GM21423 (cell line): ENCODE measurements at regions not wholly inside any gene's neighbourhood (a gene's known extent, or its start where the extent isn't known, plus 50 kb on each side); places are given as distances from the start of the nearest gene placed in this dataset.

Experiments
- ATAC-seq: cut with Tn5 transposase; IDR thresholded peaks from one replicate; pipeline ENCODE4 v1.9.1; 2021; ENCODE audit warnings: mild to moderate bottlenecking, moderate library complexity; ENCODE audit not compliant: unreplicated experiment

DNA sequence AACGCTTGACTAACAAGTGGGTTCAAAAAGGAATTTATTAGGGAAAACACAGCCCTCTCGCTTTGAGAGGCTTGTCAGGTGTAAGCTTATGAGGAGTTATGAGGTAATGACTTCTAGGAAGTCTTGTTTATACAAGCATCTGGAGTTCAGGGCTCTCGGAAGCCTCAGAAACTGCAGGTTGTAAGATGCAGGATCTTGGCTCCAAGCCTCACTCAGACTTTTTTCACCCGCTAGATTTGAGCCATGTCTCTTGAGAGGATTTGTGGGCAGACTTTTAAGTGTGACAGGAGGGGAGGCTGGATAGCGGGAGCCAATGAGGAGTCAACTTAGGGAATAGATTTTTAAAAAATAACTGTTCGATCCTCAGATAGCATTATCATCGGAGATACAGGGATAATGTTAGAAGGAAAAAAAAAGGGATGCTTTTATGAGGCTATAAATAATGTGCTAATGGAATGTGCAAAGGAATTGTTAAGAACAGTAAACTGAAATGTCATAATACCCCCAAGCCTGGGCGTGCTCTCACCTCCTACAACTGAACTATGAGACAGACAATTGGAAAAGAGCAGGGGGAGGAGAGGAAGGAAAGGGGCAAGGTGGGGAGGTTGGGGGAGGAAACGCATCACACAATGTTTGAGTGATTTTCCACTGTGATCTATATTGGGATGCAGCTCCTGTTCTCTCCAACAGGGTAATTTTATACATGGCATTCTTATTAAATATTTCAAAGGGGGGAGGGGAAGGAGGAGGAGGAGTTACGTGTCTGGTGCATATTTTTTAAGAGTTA is 107.4 kb upstream of the ESRRG start:
- ATAC-seq, result no peak

DNA sequence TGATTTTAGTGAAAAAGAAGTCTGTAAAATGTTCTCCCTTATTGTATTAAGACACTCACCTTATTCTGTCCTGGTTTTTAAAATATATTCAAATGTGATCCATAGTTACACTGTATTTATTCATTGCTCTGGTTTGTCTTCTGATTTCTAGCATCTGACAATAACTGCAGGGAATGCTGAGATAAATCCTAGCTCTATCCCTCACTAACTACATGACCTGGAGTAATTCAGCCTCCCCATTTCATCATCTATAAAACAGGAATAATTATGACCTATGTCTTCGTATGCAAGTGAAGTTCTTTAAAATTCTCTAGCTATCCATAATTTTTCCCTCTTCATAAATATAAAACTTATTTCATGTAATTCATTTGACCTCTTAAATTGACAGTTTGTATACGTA is 104.0 kb upstream of the ESRRG start:
- ATAC-seq, result no peak

DNA sequence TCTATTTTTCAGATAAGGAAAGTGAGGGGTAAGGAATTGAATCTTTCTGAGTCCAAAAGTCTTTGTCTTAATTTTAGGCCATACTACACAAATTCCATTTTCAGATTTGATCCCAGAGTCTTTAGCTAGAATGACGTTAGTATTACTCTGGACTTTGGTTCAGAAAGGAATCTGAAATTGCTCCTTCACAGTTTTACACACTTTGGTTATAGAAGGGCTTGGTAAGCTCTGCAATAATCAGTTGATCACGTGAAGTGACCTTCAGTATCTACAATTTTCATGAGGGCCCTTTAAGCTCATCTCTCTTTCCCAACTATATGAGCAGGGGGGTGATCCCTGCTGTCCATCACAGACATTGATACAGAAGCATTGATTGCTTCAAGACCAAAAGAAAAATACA is 103.4 kb upstream of the ESRRG start:
- no peak for ATAC-seq

DNA sequence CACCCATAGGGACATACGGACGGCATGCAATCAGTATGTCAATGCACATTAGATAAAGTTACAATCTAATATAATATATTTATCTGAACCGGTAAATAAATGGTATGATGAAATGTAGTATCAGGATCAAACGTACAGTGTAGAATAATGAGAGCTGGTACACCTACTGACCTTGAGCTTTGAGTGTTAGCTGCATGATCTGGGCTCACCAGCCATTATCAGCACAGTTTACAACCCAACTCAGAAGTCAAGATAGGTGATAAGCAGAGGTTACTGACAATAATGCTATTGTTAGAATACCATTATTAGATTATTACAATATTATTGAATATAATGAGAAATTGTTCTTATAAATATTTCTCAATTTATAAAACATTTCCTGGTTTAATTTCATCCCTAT is 103.0 kb upstream of the ESRRG start:
- no peak for ATAC-seq

DNA sequence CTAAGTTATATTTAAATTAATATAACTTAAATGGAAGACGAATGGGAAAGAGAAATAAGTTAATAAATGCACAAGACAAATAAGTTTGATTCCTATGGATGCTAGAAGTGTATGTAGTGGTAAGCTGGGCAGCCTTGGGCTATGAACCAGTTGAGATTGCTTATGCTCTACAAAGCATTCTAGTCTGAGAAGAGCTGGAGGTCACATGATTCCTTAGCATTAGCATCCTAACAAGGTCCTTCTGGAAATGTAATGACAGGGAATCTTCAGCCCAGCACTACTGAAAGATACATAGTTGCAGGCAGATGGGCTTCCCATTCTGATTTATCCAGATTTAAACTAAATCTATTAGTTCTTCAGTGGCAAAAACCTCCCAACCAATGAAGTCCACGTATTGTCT is 102.3 kb upstream of the ESRRG start:
- no peak for ATAC-seq

DNA sequence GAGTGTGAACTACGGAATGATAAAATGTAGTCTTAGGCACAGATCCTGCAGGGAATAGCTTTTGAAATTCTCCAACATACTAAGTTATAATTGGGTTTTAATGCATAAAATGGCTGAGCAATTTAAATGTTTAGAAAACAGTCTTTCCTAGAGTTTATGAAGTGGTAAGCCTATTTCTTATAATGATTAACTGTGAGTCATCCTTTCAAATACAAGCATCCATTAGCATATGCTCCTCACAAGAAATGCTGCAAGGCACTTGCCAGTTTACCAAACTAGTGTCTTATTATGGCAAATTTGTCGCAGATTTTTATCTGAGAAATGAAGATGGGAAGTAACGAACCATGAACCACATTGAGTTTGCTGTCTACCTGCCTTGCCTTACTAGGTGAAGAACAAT is 101.3 kb upstream of the ESRRG start:
- ATAC-seq, result no peak

DNA sequence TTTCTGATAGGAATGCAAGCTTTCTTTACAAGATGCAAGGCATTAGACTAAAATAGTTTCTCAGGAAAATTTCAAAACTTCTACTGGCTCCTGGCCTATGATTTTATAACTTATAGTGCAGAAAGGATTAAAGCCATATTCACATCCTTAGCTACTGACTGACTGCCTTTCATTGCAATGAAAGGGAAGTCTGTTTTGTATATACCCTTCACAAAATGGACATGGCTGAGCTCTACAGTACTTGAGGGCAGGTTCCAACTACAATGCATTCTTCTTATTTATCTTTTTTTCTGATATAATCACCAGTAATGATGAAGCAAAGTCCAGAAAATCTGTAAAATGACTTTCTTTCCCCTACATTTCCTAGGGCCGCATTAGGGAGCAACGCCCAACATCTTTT is 100.5 kb upstream of the ESRRG start:
- ATAC-seq, result no peak

DNA sequence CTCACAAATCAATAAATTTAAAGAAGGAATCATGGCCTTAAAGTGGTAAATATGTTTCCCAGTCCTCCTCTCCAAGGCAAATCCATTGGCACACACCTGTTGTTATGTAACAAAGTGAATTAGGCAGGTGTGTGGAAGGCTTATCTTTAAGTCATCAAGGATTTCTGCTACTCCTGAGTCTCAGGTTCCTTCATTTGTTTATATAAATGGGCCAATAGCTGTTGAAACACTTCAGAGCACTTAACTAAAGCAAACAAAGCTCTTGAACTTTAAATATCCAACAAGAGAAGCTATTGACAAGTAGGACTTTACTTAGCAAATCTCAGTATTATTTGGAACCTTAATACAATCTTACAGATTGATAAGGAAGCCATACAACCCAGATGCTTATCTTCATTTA is 99.3 kb upstream of the ESRRG start:
- no peak for ATAC-seq

DNA sequence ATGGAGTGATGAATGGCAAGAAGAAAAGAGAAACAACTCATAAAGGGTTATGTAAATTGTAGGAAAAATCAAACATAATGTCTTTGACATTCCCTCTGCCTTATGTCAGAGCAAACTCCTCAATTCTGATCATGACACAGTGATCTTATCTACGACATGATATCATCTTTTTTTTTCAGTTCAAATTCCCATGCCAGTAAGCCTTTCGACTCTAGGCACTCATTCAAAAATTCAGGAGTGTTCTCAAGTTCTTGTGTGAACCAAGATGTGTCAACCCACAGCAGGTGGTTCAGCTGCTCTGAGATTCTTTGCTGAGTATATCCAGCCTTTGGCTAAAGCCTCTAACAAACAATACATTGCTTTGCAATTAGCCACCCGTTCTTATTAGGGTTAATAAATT is 97.1 kb upstream of the ESRRG start:
- no peak for ATAC-seq

DNA sequence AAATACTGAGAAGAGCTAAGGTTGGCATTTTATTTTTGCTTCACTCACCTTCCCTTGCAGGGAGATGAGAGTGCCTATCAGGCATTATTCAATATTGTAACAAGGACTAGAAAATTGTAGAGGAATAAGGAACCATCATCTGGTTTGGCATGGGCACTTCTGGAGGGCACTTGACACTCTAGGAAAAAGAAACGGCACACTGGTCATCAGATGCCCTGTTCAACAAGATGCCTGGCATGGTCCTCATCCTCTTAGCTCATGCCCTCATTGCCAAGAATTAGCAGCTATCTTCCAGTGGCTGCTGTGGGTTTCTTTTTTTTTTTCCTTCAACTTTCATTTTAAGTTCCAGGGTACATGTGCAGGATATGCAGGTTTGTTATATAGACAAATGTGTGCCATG is 95.1 kb upstream of the ESRRG start:
- no peak for ATAC-seq

DNA sequence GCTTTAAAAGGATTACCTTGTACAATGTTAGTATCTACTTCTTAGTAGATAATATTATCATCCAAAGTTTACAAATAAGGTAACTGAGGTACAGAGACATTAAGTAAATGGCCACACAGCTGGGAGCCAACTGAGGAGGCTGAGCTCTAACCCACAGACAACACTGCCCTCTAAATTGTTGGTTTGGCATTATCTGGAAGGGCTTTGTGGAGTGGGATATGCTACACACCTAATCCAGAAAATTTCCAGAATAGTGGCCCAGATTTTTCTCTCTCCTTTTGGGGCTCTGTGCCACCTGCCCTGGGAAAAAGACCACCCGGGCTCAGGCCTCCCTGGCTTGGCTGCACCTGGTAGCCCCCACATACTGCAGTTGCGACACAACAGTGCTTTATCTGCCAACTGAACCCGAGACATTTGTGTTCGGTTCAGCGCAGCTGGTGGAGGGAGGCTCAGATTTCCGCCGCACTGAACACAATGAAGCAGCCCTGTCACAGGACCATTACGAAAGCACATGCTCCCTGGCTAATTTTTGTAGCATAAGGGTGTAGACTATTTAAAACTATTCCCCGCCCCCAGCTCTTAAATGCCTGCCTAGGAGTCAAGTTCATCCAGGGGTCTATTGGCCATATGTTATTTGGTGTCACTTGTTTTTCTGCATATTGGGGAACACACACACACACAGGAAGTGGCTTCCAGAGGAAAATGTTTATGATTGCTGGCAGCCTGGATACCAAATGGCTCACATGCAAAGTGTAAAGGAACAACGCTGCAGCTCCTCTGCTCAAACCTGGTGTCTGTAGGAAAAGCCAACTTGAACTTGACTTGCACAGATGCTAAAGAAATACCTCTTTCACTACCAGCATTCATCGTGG is 92.3 kb upstream of the ESRRG start:
- ATAC-seq, result no peak

DNA sequence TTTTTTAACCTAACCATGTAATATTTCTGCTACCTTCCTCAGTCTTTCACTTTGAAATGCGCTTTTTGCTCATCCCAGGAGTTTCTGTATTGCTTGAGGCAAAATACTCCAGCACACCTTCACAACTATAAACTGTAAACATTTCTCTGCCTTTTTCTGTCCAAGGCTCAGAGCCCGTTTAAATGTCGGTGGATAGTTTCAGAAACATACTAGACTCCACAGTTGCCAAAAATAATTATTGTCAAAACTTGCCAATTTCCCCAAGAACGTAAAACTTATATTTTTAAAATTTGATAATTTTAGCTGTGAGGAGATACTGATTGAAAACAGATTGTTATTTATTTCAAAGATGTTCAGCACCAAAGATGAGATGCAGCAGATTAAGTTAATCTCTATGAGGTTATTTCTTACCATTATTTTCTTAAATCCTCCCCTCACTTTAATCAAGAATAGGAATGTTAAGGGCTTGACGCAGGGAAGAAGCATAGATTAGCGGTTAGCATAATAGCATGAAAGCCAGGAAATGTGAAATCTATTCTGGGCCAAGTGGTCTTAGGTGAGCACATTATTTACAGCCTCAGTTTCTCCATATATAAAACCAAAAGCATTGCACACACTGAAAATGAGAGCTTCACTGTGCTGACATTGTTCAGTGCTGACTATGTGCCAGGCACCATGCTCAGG is 91.5 kb upstream of the ESRRG start:
- ATAC-seq, result no peak

DNA sequence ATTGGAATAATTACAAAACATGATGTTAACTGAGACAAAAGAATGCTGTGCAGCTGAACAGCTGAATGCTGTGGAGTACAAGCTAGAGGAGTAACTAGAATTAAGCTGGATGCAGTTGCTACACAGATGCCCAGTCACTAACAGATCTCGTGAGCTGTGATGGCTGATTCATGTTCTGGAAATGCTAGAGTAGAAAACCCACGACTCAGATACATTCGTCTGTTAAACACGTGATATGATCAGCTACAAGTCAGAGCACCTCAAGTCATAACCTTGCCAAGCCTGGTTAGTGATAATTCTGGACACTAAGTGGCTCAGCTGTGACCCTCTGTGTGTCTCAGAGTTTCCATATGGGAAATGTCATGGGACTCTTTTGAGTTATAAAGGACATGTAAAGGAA is 89.7 kb upstream of the ESRRG start:
- no peak for ATAC-seq

DNA sequence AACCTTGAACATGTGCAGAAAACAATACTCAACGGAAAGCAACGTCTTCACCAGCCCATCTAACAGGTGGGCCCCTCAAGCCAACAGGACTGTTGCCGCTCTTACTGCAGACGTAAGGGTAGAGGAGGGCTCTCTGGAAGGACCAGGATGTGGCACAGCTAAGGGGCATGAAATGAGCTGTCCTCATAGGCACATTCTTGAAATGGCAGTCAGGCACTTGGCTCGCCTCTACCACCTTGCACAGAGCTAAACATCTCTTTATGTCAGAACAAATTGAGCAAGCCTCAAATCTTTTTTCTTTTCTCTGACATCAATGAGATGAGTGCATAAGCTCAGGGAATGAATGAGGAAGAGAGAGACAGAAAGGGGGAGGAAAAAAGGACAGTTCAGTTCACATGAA is 86.4 kb upstream of the ESRRG start:
- ATAC-seq, result no peak

DNA sequence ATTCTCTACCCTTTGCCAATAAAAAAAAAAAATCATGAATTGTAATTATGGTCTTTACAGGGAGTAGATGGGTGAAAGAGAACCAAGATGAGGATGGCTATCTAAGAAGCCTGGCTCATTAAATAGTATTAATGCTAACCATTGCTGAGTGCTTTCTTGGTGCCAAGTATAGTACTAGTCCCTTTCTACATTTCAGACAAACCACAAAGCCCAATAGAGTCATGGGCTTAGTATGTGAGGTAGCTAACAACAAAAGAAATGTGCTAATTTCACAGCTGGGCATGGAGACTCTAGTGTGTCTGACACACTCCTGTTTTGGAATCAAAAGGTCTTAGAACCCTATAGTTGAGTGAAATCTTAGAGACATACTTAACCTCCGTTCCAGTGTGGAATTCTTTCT is 84.5 kb upstream of the ESRRG start:
- no peak for ATAC-seq

DNA sequence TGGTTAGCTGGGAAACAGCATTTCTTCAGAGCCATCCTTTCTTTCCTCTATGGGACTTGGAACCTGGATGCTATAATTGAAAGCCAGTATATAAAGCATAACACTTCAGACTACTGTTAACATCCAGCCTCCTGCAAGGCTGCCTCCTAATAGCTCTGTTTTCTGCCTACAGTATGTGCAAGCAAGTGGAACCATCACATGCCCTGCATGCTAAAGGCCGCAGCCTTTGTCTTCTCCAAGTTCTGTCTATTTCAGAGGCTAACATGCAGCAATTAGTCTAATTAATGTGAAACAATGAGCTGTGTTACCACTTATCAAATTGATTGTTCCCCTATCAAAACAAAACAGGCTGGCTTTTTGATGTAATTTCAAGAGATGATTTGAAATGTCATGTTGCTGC is 82.7 kb upstream of the ESRRG start:
- ATAC-seq, result no peak

DNA sequence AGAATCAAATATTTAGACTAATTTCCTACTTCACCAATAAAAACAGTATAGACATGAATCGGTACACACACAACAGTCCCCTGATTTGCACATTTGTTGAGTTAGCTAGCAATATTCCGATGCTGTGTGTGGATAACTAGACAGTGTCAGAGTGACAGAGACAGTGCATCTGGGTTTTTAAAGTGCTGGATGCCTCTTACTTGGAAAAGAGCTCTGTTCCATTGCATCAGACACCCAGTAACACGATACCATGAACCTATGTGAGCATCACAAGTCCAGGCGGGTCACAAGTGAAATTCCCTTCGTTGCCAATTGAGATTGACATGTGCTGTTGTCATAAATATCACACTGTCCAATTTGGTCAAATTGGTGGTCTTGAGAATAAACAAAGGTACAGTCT is 82.0 kb upstream of the ESRRG start:
- no peak for ATAC-seq

DNA sequence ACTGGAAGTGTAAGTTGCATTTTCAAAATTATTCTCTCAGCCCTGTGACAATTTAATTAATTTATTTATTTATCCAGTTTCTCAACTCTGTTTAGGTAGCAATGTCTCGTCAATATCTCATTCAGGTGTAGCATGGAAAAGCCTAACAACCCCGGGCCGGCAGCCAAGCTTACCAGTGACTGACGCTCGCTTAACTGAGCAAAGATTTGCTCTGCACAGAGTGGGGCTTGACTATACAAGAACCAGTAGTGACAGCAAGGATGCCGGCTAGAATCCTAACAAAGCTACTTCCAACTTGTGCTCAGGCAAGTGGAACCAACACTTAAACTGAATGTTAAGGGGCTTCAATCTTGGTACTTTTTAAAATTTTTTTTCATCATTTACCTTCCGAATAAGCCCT is 80.9 kb upstream of the ESRRG start:
- ATAC-seq, result no peak

DNA sequence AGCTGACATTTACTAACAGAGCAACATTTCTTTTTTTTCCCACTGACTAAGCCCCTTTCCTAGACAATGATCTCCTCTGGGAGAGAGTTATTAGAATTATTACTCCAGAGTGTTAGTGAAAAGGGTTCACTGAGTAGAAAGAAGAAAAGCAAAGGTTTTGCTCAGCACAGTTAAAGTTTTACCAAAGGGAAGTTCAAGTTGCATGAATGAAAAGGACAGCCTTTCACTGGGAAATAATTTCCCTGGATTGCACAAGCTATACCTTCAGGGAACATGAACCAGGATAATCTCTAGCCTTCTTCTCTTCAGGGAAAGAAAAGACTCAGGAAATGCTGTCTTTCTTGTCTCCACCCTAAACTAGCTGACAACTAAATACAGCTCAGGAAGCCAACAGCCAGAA is 71.4 kb upstream of the ESRRG start:
- no peak for ATAC-seq

DNA sequence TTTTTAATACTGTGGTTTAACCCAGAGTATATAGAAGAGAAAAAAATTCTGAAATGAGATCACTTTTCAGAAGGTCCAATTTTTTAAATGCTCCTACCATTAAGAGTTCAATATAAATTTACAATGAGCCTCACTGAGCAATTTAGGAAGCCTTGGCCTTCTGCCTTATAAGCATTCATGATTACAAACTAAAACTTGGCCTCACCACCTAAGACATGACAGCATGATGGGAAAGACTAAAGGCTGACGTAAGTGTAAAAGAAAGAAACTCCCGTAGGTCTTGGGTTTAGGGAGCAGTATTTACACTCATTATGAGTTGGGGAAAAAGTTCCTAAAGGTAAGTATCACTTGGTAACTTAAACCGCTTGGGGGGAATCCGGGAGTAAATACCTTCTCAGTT is 70.7 kb upstream of the ESRRG start:
- no peak for ATAC-seq

DNA sequence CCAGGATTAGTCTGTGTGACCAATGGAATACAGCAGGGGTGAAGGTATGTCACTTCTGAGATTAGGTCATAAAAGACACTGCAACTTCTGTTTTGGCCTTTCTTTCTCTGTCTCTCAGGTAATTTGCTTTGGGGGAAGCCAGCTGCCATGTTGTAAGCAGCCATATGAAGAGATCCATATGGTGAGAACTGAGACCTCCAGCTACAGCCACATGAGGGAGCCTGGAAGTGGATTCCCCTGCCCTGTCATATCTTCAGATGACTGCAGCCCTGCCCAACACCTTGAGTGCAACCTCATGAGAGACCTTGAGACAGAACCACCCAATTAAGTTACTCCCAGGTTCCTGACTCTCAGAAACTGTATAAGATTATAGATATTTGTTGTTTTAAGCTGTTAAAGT is 70.1 kb upstream of the ESRRG start:
- ATAC-seq, result no peak

DNA sequence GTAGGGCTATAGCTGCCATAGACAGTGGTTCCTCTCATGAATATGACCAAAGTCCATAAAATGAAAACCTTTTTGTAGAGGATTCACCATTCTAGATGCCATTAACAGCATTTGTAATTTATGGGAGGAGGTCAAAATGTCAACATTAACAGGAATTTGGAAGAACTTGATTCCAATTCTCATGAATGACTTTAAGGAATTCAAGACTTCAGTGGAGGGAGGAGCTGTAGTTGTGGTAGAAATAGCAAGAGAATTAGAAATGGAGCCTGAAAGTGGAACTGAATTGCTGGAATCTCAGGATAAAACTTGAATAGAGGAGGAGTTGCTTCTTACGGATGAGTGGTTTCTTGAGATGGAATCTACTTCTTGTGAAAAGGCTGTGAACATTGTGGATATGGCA is 65.4 kb upstream of the ESRRG start:
- ATAC-seq, result no peak
